Bone marrow (tissue), 2 donors: ENCODE measurements at regions not wholly inside any gene's neighbourhood (a gene's known extent, or its start where the extent isn't known, plus 50 kb on each side); places are given as distances from the start of the nearest gene placed in this dataset.
"Not testable (repeated sequence)": the region's sequence is repeated elsewhere in the genome, so short reads cannot be mapped to it uniquely, and the experiment has no call there.

Experiments
- DNase-seq, 2 donors: peaks; one replicate each; lab custom pipeline; 2025; lab: John Stamatoyannopoulos, UW

DNA sequence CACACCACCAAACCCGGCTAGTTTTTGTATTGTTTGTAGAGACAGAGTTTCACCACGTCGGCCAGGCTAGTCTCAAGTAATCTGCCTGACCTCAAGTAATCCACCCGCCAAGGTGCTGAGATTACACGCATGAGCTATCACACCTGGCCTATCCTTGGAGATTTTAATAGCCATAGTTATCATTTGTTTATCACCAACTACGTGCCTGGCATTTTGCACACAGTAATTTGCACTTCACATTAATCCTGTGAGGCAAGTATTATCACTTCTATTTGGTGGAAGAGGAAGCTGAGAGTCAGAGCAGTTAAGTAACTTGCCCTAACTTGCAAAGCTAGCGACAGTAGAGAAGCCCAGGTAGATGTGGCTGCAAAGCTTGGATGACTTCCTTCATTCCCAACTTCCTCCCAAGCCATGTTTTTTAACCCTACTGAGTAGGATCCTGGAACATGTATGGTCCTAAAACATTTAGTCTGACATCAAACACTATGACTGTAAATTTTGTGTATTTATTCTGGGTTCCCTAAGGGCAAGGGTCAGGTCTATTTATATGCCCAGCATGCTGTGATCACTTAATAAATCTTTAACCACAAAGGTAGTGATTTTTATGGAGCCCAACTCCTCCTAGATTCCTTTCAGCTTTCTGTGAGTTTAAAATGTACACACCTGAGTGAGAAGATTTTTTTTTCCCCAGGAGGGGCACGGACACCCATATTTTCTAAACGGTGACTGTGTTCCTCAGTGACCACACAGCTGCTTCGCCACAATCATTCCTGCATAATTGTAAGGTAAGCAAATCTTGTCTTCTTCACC, 100.2 kb upstream of the RAI14 start:
- DNase-seq, result no peak

DNA sequence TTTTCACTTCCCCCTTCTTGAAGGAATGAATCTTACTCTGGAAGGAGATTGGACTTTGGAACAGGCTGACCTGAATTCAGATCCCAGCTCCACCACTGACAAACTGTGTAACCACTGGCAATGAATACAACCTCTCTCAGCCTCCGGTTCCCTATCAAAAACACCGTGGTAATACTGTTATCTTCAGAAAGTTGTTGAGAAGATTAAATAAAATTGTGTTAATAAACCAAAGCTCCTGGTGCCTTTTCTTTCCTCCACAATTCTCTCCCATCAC, 99.7 kb upstream of the RAI14 start:
- DNase-seq, result no peak

DNA sequence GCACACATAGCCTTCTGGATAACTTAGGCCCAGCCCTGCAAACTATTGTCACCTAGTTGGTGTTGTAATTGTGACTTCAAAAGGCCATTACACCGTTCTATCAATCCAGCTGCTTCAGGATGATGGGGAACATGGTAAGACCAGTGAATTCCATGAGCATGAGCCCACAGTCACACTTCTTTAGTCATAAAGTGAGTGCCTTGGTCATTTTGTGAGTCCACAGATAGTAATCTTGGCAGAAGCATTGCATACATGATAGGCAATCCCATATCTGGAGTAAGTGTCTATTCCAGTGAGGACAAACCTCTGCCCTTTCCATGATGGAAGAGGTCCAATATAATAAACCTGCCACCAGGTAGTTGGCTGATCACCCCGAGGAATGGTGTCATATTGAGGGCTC, 94.5 kb upstream of the RAI14 start:
- not testable (repeated sequence) for DNase-seq

DNA sequence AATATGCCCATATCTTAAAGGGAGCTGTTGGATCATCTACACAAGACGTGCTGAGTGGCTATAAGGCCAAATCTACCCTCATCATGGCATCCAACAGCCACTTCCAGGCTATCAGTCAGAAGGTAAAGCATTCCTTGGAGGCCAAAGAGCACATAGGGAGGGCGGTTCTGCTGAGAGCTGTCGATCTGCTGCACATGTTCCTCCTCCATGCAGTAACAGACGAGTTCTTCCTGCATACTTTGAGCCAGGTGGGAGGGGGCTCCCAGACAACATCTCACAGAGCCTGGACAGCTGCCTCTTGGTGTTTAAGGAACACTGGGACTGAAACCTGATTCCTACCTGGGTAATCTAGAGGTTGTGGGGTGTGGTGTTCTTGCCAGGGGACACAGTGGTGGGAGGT, 93.3 kb upstream of the RAI14 start:
- DNase-seq, result no peak

DNA sequence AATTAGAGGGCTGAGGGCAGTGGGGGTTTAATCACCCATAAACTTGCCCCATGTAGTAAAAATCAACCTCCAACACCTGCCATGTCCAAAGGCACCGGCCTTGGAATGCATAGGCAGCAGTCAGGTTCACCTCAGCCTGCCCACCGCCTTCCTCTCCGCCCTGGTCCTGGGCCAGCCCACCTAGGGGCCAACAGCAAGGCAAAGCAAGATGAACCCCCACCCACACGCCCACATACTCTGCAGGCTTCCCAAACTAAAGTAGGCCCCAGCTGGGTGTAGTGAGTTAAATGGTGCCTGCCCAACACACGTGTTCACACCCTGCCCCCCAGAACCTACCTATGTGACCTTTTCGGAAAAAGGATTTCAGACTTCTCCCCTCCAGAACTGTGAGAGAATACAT, 92.9 kb upstream of the RAI14 start:
- no peak for DNase-seq

DNA sequence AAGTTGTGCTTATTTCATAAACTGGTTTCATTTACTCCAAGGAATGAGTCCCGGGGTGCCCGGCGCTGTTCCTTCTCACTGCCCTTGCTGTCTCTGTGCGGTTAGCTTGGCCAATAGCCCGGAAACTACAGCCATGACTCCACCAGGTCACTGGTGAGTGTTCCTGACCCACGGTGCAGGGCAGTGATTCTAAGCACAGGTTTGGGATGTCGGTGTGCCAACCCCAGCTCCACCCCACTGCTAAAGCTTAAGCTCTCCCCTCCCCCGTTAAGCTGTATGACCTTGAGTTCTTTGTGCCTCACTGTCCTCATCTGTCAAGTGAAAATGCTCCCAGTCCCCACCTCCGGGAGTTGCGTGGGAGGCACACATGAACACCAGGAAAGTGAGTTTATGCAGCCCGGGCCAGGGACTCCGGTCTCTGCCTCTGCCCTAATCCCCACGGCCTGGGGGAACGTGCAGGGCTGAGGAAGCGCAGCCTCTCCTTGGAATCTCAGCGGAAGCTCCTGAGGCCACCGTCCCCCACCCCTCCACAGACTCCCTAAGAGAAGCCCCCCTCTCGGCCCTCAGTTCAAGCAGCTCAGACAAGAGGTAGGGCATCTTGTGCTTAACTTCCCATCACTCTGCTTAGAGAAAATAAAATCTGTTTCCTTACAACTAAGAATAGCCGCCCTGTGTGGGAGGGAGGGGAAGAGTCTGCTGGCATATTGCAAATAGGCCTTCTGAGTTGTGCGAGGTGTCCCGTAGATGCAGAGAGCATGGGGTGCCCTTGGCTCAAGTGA, 92.0 kb upstream of the RAI14 start:
- DNase-seq, result no peak

DNA sequence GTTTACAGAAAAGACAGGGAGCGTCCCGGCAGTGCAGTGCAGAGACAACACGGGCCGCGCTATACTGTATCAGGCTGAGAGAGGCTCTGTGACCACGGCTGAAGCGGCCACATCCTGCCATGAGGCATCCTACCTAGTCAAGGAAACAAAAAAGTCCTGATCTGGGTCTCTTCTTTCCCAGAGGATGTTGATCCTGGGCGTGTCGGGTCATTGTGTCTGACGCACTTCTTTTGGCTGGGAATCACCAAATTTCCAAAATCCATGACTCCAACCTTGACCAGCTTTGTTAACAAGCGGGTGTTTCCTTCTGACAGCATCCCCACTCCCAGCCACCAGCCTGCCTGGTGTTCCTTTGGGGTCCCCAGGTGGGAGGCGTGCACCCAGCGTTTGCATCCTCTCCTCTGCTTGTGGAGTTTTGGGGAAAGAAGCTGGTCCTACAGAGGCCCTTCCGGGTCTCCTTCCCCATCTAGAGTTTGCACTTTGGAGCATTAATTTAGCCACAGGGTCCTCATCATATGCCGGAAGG, 91.4 kb upstream of the RAI14 start:
- DNase-seq, result no peak

DNA sequence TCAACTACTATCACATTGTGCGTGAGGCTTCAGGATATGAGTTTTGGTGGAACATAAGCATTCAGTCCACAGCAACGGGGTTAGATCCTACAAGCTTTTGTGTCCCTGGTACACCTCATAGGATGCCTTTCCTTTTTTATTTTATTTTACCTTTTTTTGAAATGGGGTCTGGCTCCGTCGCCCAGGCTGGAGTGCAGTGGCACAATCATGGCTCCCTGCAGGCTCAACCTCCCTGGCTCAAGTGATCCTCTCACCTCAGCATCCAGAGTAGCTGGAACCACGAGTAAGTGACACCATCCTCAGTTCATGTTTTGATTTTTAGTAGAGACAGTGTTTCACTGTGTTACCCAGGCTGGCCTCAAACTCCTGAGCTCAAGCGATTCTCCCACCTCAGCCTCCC, 86.0 kb upstream of the RAI14 start:
- no peak for DNase-seq

DNA sequence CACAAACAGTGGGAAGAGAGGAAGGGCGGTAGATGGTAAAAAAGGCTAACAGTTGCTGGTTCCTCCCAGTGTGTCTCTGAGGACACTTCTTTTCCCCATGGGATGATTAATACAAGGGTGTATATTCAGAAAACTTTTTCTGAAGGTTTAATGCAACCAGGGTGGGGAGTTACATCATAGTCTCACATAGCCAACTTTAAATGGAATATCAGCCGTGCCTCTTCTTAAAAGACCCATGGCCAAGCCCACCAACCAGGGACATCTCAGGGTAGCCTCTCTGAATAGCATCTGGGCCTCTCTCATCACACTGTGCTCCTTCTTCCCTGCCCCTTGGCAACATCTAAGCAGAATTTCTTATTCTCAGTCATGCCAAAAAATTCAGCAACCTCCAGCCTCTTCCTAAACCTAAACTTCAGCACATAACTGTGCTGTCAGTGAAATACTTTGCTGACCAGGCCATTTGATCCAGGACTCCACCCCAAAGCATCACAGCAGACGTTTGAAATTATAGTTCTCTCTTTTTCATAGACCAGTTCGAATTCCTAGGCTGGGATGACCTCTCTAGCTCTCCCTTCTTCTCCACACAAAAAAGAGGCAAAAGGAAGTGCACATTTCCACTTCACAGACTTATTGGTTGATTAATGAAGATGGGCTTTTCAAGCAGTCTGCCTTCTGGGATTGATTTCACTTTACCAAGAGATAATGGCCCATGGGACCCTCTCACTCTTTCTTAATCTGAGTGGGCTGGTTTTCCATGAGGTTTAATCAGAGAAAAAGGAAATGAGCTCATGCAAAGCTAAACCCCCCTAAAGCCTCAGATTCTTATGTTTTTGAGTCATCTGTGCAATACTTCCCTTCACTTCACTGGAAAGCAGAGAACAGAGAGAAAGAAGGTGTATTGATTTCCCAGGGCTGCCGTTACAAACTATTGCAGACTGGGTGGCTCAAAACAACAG, 85.1 kb upstream of the RAI14 start:
- DNase-seq, result no peak

DNA sequence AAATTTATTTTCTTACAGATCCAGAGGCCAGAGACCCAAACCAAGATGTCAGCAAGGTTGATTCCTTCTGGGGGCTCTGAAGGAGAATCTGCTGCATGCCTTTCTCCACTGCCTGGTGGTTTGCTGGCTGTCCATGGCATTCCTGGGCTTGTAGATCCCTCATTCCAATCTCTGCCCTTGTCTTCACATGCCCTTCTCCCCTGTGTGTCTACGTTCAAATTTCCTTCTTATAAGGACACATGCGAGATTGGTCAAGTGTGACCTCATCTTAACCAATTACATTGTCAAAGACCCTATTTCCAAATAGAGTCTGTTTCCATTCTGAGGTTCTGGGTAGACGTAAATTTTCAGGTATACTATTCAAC, 84.5 kb upstream of the RAI14 start:
- no peak for DNase-seq

DNA sequence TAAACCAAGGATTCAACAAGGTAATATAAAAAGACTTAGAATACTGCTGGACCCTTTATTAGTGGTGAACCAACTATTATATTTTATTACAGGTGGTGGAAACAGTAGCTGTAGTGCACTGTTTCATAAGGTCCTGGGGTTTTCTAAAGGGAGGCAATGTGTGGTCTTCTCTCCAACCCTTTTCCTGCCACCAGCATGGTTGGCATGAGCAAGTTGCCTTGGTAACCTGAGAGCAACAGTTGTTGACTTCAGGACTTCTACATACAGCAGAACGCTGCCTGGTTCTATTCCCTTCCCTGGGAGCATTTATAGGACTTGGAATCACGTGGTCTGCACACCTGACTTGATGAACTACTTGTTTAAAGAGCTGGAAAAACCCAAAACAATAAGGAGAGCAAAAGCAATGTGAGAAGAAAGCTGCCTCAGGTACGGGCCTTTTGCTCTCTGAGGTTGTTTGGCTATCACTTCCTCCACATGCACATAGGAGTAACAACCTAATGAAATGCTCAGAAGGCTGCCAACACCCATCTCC, 81.1 kb upstream of the RAI14 start:
- DNase-seq, result no peak

DNA sequence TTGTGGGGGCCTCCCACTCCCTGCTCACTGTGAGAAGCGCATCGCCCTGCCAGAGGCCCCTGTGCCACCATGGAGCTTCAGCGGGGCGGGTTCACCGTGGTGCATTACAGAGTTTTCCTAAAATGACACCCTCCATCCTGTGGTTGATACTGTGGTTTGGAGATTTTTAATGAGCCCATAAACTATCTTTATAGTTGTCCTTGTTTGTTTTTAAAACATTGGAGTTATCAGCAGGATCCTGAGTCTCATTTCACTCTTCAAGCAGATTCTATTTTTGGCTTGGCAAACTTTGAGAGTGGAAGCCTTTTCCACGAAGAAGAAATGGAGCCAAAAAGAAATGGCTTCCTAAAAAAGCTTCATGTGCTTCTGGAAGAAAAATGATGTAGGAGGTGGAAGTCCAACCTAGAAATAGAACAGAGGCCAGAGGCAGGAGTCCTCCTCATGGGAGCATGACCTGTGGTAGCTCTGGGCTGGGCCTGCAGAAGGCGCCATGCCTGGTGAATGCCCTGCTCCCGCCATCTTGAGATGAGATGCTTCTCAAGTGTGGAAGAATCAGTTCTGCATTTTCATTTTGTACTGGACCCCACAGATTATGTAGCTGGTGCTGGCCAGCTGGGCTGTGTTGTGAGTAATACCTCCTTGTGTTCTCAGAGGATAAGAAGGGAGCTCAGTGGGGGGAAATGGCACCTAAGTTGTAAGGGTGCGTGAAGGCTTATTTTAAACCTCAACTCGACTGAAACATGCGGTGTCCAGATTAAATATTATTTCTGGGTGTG, 79.0 kb upstream of the RAI14 start:
- DNase-seq, result no peak

DNA sequence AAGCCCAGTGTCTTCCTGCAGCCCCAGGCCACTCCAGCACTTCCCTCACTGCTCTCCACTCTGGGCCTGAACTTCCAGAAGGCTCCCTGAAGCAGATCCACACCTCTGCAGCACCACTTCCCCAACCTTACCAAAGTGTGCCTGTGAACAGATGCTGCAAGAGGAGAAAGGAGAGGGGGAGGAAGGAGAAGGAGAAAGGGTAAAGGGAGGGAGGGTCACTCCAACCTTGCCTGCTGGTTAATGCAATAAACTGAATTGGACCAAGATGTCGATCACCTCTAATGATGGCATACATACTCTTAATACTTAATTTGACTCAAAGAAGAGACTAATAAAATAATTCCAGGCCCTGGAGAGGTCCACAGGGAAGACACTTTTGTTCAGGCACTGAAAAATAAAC, 77.2 kb upstream of the RAI14 start:
- no peak for DNase-seq

DNA sequence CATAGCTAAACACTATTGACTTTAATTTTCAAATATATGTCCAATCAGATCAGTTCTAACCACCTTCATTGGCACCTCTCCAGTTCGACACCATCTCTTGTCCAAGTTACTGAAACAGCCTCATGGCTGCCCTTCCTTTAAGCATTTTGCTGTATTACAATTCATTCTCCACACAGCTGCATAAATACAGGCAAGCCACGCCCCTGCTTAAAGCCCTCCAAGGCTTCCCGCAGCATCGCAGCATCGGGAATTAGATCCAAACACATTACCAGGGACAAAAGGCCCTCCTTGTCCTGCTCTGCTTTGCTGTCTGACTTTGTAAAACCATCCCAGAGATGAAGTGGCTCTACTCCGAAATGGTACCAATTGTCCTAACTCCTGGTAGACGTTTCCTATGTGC, 75.1 kb upstream of the RAI14 start:
- no peak for DNase-seq

DNA sequence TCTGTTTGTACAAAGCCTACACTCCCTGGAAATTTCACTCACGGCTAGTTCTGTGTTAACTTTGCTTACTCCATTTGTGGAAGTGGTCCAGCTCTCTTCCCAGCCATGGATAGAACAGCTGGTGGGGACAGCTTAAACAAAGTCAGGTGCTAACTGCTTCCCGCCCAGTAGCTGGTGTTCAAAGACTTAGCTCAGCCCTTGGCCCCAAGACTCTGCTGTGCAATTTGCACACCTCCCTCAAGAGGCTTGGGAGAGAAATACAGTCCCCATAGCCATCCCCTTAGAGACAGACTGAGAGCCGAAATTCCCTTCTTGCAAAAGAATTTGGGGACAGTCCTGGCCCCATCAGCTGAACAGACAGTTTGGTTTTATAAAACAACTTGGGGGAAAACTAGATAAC, 73.8 kb upstream of the RAI14 start:
- DNase-seq, result no peak

DNA sequence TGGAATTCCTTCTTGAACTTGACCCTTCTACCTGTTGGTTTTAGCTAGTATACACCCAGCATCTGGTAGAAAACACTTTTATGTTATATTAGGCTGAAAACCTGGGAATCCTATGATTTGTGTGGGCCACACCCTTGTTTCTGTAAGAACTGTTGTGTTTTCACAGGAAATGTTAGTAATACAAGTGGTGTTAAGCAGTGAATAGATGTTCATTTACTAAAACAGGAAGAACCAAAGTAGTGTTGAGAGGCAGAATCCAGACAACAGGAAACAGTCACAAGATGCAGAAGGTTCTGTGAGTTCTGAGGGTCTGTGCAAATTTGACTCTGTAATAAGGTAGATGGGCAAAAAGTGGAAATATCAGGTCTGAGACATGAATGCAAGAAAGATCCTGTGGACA, 73.0 kb upstream of the RAI14 start:
- no peak for DNase-seq

DNA sequence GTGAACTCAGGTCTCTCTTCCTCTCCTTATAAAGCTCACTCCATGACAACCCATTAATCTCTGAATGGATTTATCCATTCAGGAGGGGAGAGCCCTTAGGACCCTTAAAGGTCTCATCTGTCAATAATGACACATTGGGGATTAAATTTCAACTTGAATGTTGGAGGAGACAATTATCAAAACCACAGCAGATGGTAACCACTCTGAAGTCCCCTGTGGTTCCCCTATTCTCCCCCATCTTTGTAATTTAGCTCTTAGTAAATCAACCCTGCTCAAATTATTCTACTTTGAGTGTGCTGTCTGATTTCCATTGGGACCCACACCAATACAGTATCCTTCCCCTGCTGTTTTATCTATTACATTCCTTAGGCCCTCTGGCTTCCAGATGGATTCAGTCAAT, 72.0 kb upstream of the RAI14 start:
- DNase-seq, result no peak

DNA sequence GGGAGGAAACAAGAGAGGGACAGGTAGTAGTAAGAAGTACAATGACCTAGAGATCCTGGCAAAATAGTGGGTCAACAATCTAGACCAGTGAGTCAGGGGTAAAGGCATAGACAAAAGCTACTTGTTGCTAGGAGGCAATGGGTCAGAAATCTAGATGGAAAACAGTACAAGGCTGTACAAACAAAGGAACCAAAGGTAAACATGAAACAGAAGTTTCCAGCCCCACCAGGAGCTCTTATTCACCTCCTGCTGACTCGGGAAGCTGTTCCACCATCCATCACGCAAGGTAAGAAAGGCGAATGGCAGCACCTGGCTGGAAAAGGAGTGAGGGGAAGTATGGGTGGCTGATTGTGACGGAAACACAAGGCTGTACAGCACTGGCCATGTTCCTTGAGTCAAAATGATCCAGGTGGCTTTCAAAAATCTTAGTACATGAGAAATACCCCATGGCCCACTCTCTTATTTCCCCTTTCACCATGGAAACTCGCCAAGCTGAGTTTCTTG, 70.5 kb upstream of the RAI14 start:
- no peak for DNase-seq

DNA sequence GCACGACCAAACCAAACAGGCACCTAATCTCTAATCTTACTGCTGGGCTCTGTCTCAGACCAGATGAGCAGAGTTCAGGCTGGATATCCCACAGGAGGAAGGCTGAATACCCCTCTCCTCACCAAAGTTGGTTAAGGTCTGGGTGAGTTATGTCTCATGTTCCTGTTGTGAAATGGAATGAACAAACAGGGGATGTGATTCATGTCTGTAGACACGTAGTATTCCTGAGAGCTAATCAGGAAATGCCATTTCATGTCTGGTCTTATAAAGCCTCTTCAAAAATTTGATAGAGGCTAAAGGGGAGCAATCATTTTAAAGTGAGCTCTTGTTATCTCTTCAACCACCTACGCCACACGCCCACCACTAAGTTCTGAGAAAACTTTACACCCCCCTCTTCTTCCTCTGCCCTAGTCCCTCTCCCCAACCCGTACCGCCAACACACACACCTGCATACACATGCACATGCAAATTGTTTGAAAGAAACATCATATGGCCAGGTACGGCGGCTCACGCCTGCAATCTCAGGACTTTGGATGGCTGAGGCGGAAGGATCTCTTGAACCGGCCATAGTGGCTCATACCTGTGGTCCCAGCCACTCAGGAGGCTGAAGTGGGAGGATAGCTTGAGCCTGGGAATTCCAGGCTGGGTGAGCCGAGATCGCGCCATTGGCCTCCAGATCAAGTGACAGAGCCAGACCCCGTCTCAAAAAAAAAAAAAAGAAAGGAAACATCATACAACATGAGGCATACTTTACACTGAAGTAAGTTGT, 69.8 kb upstream of the RAI14 start:
- no peak for DNase-seq
